ENCODE measurements at regions not wholly inside any gene's neighbourhood (a gene's known extent, or its start where the extent isn't known, plus 50 kb on each side); places are given as distances from the start of the nearest gene placed in this dataset.

DNA sequence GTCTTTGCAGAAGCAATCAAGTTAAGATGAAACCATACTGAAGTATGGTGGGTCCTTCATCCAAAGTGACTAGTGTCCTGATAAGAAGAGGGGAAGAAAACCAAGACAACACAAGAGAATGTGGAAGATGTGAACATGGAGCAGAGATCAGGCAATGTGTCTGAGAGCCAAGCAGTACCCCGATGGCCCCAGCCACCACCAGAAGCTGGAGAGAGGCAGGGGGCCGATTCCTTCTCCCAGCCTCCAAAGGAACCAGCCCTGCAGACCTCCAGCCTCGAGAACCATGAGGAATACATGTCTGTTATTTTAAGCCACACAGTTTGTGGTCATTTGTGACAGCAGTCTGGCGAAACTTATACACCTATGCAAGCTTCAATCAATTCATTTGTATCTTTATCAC is 93.2 kb downstream of the IRS2 start:
- no peak overlapping the region for H3K4me3 ChIP-seq (ENCODE audit: low read depth, low read length)
- TF ChIP-seq, protein P1, sequence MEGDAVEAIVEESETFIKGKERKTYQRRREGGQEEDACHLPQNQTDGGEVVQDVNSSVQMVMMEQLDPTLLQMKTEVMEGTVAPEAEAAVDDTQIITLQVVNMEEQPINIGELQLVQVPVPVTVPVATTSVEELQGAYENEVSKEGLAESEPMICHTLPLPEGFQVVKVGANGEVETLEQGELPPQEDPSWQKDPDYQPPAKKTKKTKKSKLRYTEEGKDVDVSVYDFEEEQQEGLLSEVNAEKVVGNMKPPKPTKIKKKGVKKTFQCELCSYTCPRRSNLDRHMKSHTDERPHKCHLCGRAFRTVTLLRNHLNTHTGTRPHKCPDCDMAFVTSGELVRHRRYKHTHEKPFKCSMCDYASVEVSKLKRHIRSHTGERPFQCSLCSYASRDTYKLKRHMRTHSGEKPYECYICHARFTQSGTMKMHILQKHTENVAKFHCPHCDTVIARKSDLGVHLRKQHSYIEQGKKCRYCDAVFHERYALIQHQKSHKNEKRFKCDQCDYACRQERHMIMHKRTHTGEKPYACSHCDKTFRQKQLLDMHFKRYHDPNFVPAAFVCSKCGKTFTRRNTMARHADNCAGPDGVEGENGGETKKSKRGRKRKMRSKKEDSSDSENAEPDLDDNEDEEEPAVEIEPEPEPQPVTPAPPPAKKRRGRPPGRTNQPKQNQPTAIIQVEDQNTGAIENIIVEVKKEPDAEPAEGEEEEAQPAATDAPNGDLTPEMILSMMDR (IDR thresholded peaks at IDR 0.05; ENCODE audit: insufficient read depth, low read depth, low read length, missing control alignments): no peak
- no peak for DNase-seq (ENCODE audit: low read depth)

DNA sequence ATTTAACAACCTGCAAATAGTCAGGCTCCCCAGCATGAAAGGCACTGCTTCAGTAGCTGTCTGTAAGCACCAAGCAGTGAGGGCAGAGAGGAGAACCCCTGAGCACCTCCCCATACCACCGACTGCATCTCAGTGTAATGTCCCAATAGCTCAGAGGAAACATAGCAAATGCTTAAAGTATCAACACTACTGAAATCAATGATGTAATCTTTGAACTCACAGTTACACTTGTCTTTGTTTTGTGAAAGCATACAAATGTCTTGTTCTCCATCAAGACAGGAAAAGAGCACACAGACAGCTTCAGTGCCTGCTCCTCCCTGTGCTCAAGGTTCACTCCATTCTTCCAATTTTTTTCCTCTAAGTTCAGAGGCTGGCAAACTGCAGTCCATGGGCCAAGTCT is 94.7 kb downstream of the IRS2 start:
- no peak overlapping the region for H3K4me3 ChIP-seq (ENCODE audit: low read depth, low read length)
- no peak for DNase-seq (ENCODE audit: low read depth)
- TF ChIP-seq, protein P1 (IDR thresholded peaks at IDR 0.05; ENCODE audit: insufficient read depth, low read depth, low read length, missing control alignments): no peak

DNA sequence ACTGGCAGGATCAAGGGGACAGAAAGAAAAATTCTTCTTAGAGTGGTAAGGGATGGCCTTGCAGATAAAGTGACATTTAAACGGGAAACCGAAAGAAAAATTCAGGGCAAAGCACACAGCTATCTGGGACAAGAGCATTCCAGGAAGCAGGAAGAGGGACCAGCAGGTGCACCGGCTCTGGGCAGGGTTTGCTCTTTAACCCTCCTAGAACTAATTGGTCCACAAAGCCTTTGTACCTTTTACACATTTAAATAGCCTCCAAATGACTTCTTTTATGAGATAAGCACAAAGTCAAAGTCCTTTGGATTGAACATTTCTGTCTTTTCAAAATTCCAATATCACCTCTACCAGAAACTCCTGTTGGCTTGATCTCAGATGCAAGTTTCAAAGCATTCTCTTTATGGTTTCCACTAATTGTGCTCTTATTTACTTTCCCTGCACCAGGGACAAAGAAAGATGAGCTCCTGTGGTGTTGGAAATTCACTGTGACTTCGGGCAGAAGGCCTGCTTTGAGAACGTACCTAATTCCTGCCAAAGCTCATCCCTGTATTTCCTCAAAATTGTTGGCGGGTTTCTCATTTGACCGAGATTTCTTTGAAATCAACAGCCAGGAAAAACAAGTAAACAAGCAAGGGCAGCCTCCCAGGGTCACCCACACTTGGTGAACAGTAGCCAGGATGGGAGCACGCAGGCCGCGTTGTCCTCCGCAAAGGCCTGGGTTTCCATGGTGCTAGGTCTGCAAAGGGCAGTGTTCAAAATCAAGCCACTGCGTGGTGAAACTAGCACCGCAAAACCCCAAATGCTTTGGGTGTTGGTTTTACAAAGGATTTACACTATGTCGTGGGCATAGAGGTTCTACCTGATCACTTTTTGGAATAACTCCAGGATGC is 98.6 kb downstream of the IRS2 start:
- no peak for DNase-seq (ENCODE audit: low read depth)
- H3K4me3 ChIP-seq (ENCODE audit: low read depth, low read length): no peak overlapping the region
- TF ChIP-seq, protein P1 (IDR thresholded peaks at IDR 0.05; ENCODE audit: insufficient read depth, low read depth, low read length, missing control alignments): no peak

DNA sequence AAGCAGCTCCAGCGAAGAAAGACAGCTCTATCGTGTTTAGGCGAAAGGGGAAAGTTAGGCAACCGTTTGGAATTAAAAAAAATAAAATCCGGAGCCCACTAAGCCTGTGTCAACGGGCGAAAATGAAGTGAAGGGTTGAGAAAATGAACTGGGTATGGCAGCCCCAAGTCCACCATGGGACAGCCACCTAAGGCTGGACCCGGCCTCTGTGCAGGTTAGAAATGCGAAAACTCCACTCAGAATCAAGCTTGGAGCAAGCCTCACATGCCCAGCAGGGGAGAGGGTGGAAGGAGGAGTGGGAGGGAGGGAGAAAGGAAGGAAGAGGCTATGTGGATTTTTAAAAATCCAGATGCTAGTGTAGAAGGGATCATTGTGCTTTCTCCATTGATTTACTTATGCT is 101.2 kb downstream of the IRS2 start:
- no peak for DNase-seq (ENCODE audit: low read depth)
- TF ChIP-seq, protein P1 (IDR thresholded peaks at IDR 0.05; ENCODE audit: insufficient read depth, low read depth, low read length, missing control alignments): no peak
- H3K4me3 ChIP-seq (ENCODE audit: low read depth, low read length): no peak overlapping the region

DNA sequence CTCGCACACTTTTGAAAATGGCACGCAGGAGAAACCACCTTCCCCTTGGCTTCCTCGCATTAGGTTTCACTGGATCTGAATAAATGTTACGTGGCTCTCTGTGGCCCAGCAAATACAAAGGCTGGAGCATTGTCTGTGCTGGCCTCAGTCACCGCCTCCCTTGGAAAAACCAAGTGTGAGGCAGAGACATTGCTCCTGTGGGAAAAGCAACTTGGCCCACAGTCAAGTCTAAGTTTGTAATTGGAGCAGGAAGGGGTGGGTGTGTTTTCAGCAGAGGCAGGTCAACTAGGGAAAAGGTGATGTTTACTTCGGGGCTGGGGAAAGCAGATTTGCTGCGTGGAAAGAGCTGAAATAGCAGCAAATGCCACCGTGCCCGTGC is 101.6 kb downstream of the IRS2 start:
- TF ChIP-seq, protein P1 (IDR thresholded peaks at IDR 0.05; ENCODE audit: insufficient read depth, low read depth, low read length, missing control alignments): no peak
- no peak for DNase-seq (ENCODE audit: low read depth)
- H3K4me3 ChIP-seq (ENCODE audit: low read depth, low read length): no peak overlapping the region

DNA sequence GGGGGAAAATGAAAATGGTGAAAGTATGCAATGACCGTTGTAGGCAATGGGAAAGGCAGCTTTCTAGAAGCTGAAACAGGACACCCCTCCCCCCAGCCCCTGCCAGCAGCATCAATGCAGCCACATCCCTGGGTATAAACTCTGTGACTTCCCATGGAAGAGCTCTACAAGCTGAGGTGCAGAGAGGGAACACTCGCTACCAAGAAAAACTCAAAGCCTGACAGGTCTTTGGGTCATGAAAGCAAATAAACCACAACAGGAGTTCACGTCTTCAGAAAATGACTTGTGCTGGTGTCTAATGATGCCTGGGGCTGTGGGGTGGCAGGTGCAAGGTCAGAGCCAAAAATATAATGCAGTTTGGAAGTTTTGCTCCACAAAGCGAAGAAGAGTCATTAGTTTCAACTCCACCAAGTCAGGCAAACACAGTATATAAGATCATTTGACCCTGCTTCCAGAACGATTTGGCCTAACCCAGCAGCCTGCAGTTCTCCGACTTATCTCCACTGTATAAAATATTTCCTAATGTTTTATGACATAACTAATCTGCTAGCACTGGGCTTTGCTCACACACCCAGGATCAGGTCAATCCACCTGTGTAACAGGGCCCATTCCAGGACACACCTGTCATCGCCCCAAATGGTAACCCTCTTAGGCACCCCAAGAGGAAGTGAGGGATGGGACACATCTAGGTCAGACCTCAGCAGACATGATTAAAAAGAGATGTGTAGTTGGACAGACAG is 102.1 kb downstream of the IRS2 start:
- no peak for DNase-seq (ENCODE audit: low read depth)
- TF ChIP-seq, protein P1 (IDR thresholded peaks at IDR 0.05; ENCODE audit: insufficient read depth, low read depth, low read length, missing control alignments): no peak
- H3K4me3 ChIP-seq (ENCODE audit: low read depth, low read length): no peak overlapping the region

All from GM12865 (cell line).